DOHH2 (cell line): ENCODE measurements at regions not wholly inside any gene's neighbourhood (a gene's known extent, or its start where the extent isn't known, plus 50 kb on each side); places are given as distances from the start of the nearest gene placed in this dataset.

ENCODE experiments used
- H3F3A ChIP-seq: fragments of 200-600 bp; sonication (generic), shearing (Covaris generic); 2 replicates; pipeline ENCODE4 v1.6.0; 2016; ENCODE audit warnings: antibody characterized with exemption, mild to moderate bottlenecking; ENCODE audit not compliant: control insufficient read depth, insufficient read depth
- H3K27ac ChIP-seq: fragments of 200-600 bp; sonication (generic); 2 replicates; pipeline ENCODE4 v1.5.1; 2014; ENCODE audit warnings: low read depth, mild to moderate bottlenecking, low read length, moderate library complexity
- H3K27me3 ChIP-seq: fragments of 200-600 bp; sonication (generic); 2 replicates; pipeline ENCODE4 v1.6.1; 2014; ENCODE audit warnings: mild to moderate bottlenecking, low read length, mixed read lengths; ENCODE audit not compliant: control insufficient read depth
- H3K36me3 ChIP-seq: fragments of 200-600 bp; sonication (generic); 2 replicates; pipeline ENCODE4 v1.6.1; 2014; ENCODE audit warnings: mild to moderate bottlenecking, low read length, moderate library complexity, mixed read lengths; ENCODE audit not compliant: control insufficient read depth
- H3K4me1 ChIP-seq: fragments of 200-600 bp; sonication (generic); 2 replicates; pipeline ENCODE4 v1.6.1; 2014; ENCODE audit warnings: mild to moderate bottlenecking, low read length, mixed read lengths; ENCODE audit not compliant: control insufficient read depth
- H3K4me2 ChIP-seq: fragments of 200-600 bp; sonication (generic); 2 replicates; pipeline ENCODE4 v1.6.0; 2014; ENCODE audit warnings: mild to moderate bottlenecking, low read length, moderate library complexity
- H3K4me3 ChIP-seq: fragments of 200-600 bp; sonication (generic); 2 replicates; pipeline ENCODE4 v1.5.1; 2014; ENCODE audit warnings: mild to moderate bottlenecking, low read length, mixed read lengths
- H3K79me2 ChIP-seq: fragments of 200-600 bp; sonication (generic); 2 replicates; pipeline ENCODE4 v1.6.1; 2014; ENCODE audit warnings: mild to moderate bottlenecking, low read length, mixed read lengths; ENCODE audit not compliant: control insufficient read depth
- H3K9me2 ChIP-seq: fragments of 200-600 bp; sonication (generic); replicated peaks from 2 replicates; pipeline ENCODE4 v1.6.1; 2014; ENCODE audit warnings: mild to moderate bottlenecking, low read length, mixed read lengths; ENCODE audit not compliant: control insufficient read depth
- H3K9me3 ChIP-seq: fragments of 200-600 bp; sonication (generic); 2 replicates; pipeline ENCODE4 v1.6.1; 2014; ENCODE audit warnings: antibody characterized with exemption, low read length, mixed read lengths; ENCODE audit not compliant: control insufficient read depth, insufficient read depth
- H4K20me1 ChIP-seq: fragments of 200-600 bp; sonication (generic); 2 replicates; pipeline ENCODE4 v1.6.0; 2014; ENCODE audit warnings: low read depth, mild to moderate bottlenecking, antibody characterized with exemption, low read length, moderate library complexity; ENCODE audit not compliant: control insufficient read depth, insufficient read depth
- EZH2phosphoT487 ChIP-seq: fragments of 200-600 bp; sonication (generic); IDR thresholded peaks from 2 replicates; pipeline ENCODE4 v1.6.1; 2017; ENCODE audit warnings: borderline replicate concordance, mild to moderate bottlenecking, antibody characterized with exemption, low read length, moderate library complexity, mixed read lengths
- TF ChIP-seq, protein P1 (sequence below): fragments of 200-600 bp; sonication (generic); IDR thresholded peaks from one replicate; pipeline ENCODE4 v1.5.1; 2014; ENCODE audit warnings: antibody characterized with exemption, mild to moderate bottlenecking, low read depth, low read length; ENCODE audit not compliant: poor library complexity, severe bottlenecking

DNA sequence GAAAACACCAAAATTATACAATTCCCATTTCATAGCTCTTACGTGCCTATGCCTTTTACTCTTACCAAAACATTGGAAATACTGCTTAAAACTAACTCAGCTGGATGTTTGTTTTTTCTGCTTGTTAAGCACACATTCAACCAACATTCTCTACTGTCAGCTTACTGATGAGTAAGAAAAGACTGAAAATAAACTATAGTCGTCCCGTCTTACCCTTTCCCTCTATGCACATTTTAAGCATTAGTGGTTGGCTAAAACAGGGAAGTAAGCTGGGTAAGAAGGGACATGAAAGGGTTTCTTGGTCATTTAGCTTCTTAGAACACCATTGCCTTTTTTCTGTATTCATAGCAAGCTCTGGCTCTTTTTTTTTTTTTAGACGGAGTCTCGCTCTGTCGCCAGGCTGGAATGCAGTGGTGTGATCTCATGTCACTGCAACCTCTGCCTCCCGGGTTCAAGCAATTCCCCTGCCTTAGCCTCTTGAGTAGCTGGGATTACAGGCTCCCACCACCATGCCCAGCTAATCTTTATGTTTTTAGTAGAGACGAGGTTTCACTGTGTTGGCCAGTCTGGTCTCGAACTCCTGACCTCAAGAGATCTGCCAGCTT lies 232.1 kb upstream of the PCSK5 start:
- H3K27ac ChIP-seq = no peak overlapping the region
- H3K9me2 ChIP-seq = no peaks in the 10 kb centered on the region
- no peaks in the 10 kb centered on the region for H3K36me3 ChIP-seq
- H3K79me2 ChIP-seq = no peaks in the 10 kb centered on the region
- no peaks in the 10 kb centered on the region for H3F3A ChIP-seq
- no peak overlapping the region for H3K4me3 ChIP-seq
- no peaks in the 10 kb centered on the region for H3K27me3 ChIP-seq
- no peaks in the 10 kb centered on the region for H3K9me3 ChIP-seq
- H4K20me1 ChIP-seq = no peaks in the 10 kb centered on the region
- TF ChIP-seq EZH2phosphoT487 = no peak
- TF ChIP-seq, protein P1, sequence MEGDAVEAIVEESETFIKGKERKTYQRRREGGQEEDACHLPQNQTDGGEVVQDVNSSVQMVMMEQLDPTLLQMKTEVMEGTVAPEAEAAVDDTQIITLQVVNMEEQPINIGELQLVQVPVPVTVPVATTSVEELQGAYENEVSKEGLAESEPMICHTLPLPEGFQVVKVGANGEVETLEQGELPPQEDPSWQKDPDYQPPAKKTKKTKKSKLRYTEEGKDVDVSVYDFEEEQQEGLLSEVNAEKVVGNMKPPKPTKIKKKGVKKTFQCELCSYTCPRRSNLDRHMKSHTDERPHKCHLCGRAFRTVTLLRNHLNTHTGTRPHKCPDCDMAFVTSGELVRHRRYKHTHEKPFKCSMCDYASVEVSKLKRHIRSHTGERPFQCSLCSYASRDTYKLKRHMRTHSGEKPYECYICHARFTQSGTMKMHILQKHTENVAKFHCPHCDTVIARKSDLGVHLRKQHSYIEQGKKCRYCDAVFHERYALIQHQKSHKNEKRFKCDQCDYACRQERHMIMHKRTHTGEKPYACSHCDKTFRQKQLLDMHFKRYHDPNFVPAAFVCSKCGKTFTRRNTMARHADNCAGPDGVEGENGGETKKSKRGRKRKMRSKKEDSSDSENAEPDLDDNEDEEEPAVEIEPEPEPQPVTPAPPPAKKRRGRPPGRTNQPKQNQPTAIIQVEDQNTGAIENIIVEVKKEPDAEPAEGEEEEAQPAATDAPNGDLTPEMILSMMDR = no peak
- H3K4me2 ChIP-seq = no peak overlapping the region
- H3K4me1 ChIP-seq = no peaks in the 10 kb centered on the region

DNA sequence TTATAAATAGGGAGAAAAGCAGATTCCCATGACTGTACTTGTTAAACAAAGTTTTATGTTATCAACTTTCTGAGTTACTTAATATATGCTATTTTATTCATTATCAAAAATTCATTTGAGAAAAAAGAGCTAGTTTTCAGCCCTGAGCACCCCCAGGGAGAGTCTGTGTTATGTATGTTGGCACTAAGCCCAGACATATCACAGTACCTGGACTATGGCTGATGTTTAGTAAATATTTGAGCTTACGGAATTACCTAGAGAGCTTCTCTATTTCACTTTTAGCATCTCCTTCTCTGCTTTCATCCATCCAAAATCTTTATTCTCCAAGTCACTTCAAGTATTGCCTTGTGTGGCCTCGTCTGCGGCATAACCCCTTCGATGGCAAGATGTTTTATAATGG lies 225.9 kb upstream of the PCSK5 start:
- H3K4me2 ChIP-seq = no peak overlapping the region
- H3K27ac ChIP-seq = no peak overlapping the region
- H3K79me2 ChIP-seq = no peaks in the 10 kb centered on the region
- no peaks in the 10 kb centered on the region for H3K27me3 ChIP-seq
- H3K9me2 ChIP-seq = no peaks in the 10 kb centered on the region
- no peaks in the 10 kb centered on the region for H3K4me1 ChIP-seq
- no peaks in the 10 kb centered on the region for H3K36me3 ChIP-seq
- no peaks in the 10 kb centered on the region for H3K9me3 ChIP-seq
- H4K20me1 ChIP-seq = no peaks in the 10 kb centered on the region
- TF ChIP-seq EZH2phosphoT487 = no peak
- TF ChIP-seq, protein P1 = no peak
- H3F3A ChIP-seq = no peaks in the 10 kb centered on the region
- H3K4me3 ChIP-seq = no peak overlapping the region

DNA sequence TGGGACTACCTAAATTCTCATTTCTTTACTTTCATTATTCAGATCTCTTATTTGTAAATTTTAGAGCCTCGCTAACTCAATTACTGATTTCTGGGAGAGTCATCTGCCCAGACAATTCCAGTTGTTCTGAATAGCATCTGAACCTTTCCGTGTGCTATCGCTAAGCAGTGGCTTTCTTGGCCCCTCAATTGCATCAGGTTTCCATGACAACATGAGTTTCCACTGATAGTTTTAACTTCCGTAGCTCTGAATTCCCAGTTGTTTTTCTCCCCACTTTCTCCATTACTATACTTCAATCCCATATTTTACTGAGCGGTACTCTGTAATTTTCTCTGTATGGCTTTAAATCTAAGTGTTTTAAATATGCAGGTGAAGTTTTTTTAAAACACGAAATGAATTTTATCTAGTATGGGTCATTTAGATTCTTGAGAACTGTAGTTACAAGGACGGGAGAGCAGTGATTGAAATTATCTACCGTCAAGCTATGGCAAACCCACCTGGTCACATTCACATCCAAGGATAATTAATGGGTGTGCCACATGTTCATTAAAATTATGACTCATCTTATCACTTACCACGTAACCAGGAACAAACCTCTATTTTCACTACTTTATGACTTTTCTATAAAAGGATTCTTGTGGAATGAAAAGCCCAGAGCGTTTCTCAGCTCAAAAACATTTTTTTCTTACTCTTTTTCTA lies 223.5 kb upstream of the PCSK5 start:
- Histone ChIP-seq H3F3A (no peaks in the 10 kb centered on the region), H3K9me3 (no peaks in the 10 kb centered on the region), H3K36me3 (no peaks in the 10 kb centered on the region), H3K27me3 (no peaks in the 10 kb centered on the region), H3K79me2 (no peaks in the 10 kb centered on the region), H3K4me1 (no peaks in the 10 kb centered on the region), H3K4me3 (no peak overlapping the region), H3K9me2 (no peaks in the 10 kb centered on the region), H3K4me2 (no peak overlapping the region), H3K27ac (no peak overlapping the region), H4K20me1 (no peaks in the 10 kb centered on the region)
- TF ChIP-seq, protein P1 = no peak
- TF ChIP-seq EZH2phosphoT487 = no peak
